ENCODE measurements at regions not wholly inside any gene's neighbourhood (a gene's known extent, or its start where the extent isn't known, plus 50 kb on each side); places are given as distances from the start of the nearest gene placed in this dataset.

- intact Hi-C loops (cut with micrococcal nuclease; ENCODE audit: unreplicated experiment), result no loop called here
- in situ Hi-C loops (cut with HindIII; ENCODE audit: extremely low pct_ligation_motif_present, low pct_unique_long_range_greater_than_20kb), result no loop called here
- POLR2A ChIA-PET, result no interaction called here
- H3K4me1 ChIP-seq (ENCODE audit: insufficient read depth, low read length), result no peaks in the 10 kb centered on the region
- H3K9me3 ChIP-seq (ENCODE audit: low read length), result peaks cover 60% of the 10 kb centered on the region
- H3K4me3 ChIP-seq (replicated peaks in 1 of 3; ENCODE audit: insufficient read depth in 1 of 3, low read depth in 2 of 3, low read length in 3 of 3), result no peak overlapping the region
- H3K36me3 ChIP-seq (replicated peaks in 1 of 2; ENCODE audit: control insufficient read depth in 1 of 2, insufficient read depth in 2 of 2, low read length in 2 of 2), result no peaks in the 10 kb centered on the region
- no peak for FAIRE-seq
- TF ChIP-seq PRMT3 (CRISPR knock-in tag; IDR thresholded peaks at IDR 0.05; ENCODE audit: borderline replicate concordance, low read depth) (no peak), POLR2G (IDR thresholded peaks at IDR 0.05; ENCODE audit: low read depth, low read length) (no peak), SMAD3 (CRISPR knock-in tag; IDR thresholded peaks at IDR 0.05) (no peak), BHLHE40 (IDR thresholded peaks at IDR 0.05; ENCODE audit: low read length) (no peak), SYNCRIP (IDR thresholded peaks at IDR 0.05; ENCODE audit: insufficient read depth, low read depth, low read length) (no peak), ZNF460 (CRISPR knock-in tag; IDR thresholded peaks at IDR 0.05; ENCODE audit: borderline replicate concordance) (no peak), ARID5B (CRISPR knock-in tag; IDR thresholded peaks at IDR 0.05) (no peak)
- no peak for DNase-seq (ENCODE audit: low spot score)
- H3K27ac ChIP-seq (ENCODE audit: extremely low read length, insufficient read depth, low read length), result no peak overlapping the region
- 0% methylated on average over 1 of the region's 1 CpG for WGBS (ENCODE audit: low lambda C conversion rate)
- no TSS peak for BruUV-seq (replicated peaks)
- no peaks in the 10 kb centered on the region for H3K79me2 ChIP-seq (ENCODE audit: insufficient read depth, low read length)
- H4K20me1 ChIP-seq (ENCODE audit: insufficient read depth, low read length), result no peaks in the 10 kb centered on the region
- no peak overlapping the region for H3K9ac ChIP-seq (ENCODE audit: insufficient read depth, low read depth, low read length)
- H3K27me3 ChIP-seq (ENCODE audit: control insufficient read depth in 1 of 2, insufficient read depth in 2 of 2, low read length in 2 of 2), result no peaks in the 10 kb centered on the region
- CTCF ChIA-PET (ENCODE audit: low intra/inter-chr PET ratio, low total read pairs), result no interaction called here
- no peak overlapping the region for H2AFZ ChIP-seq (ENCODE audit: low read length)
- no peak overlapping the region for H3K4me2 ChIP-seq (ENCODE audit: low read depth, low read length)
- no peak for ATAC-seq
Measured at GRCh38 chr13:58097831-58098230, 466.3 kb downstream of the PCDH17 start.

Measured in HepG2 (cell line).